ENCODE measurements at regions not wholly inside any gene's neighbourhood (a gene's known extent, or its start where the extent isn't known, plus 50 kb on each side); places are given as distances from the start of the nearest gene placed in this dataset.

- DNase-seq, result no peak
Measured at GRCh38 chr6:40936818-40937251, 102.2 kb downstream of the UNC5CL start.

- no peak for DNase-seq
Measured at GRCh38 chr6:40933864-40934263, 105.2 kb downstream of the UNC5CL start.

- no peak for DNase-seq
Measured at GRCh38 chr6:40932953-40933352, 106.1 kb downstream of the UNC5CL start.

GRCh38 chr6:40932366-40932765 is 106.7 kb downstream of the UNC5CL start:
- DNase-seq, result no peak

GRCh38 chr6:40931931-40932330 is 107.1 kb downstream of the UNC5CL start:
- DNase-seq, result no peak

GRCh38 chr6:40930555-40930954 is 108.5 kb downstream of the UNC5CL start:
- no peak for DNase-seq

- DNase-seq, result no peak
Measured at GRCh38 chr6:40930045-40930444, 109.0 kb downstream of the UNC5CL start.

GRCh38 chr6:40929176-40929575 is 109.8 kb downstream of the UNC5CL start:
- DNase-seq, result no peak

- DNase-seq, result no peak
Measured at GRCh38 chr6:40928763-40929162, 110.3 kb downstream of the UNC5CL start.

GRCh38 chr6:40928307-40928706 is 110.7 kb downstream of the UNC5CL start:
- no peak for DNase-seq

GRCh38 chr6:40925341-40925740 is 113.7 kb downstream of the UNC5CL start:
- no peak for DNase-seq

- no peak for DNase-seq
Measured at GRCh38 chr6:40924839-40925238, 114.2 kb downstream of the UNC5CL start.

- no peak for DNase-seq
Measured at GRCh38 chr6:40923880-40924279, 115.1 kb downstream of the UNC5CL start.

GRCh38 chr6:40923326-40923725 is 115.7 kb downstream of the UNC5CL start:
- no peak for DNase-seq

GRCh38 chr6:40922281-40922680 is 116.7 kb downstream of the UNC5CL start:
- no peak for DNase-seq

- DNase-seq, result no peak
Measured at GRCh38 chr6:40918040-40918651, 120.9 kb downstream of the UNC5CL start.

GRCh38 chr6:40917603-40918002 is 121.4 kb downstream of the UNC5CL start:
- no peak for DNase-seq

- no peak for DNase-seq
Measured at GRCh38 chr6:40916845-40917244, 122.2 kb downstream of the UNC5CL start.

- DNase-seq, result no peak
Measured at GRCh38 chr6:40915165-40915564, 123.9 kb downstream of the UNC5CL start.

GRCh38 chr6:40914005-40914404 is 125.0 kb downstream of the UNC5CL start:
- no peak for DNase-seq

- peak in 1 of 2 donors; percentile 4 for DNase-seq
Measured at GRCh38 chr6:40912158-40912946, 126.7 kb downstream of the UNC5CL start.

- no peak for DNase-seq
Measured at GRCh38 chr6:40910260-40910893, 128.6 kb downstream of the UNC5CL start.

- no peak for DNase-seq
Measured at GRCh38 chr6:40909811-40910210, 129.2 kb downstream of the UNC5CL start.

- DNase-seq, result no peak
Measured at GRCh38 chr6:40907198-40907701, 131.8 kb downstream of the UNC5CL start.
